HG02973 (cell line): ENCODE measurements at regions not wholly inside any gene's neighbourhood (a gene's known extent, or its start where the extent isn't known, plus 50 kb on each side); places are given as distances from the start of the nearest gene placed in this dataset.
"Not testable (repeated sequence)": the region's sequence is repeated elsewhere in the genome, so short reads cannot be mapped to it uniquely, and the experiment has no call there.

ENCODE experiments used
- ATAC-seq: cut with Tn5 transposase; IDR thresholded peaks from one replicate; pipeline ENCODE4 v1.9.1; 2021; ENCODE audit warnings: moderate library complexity; ENCODE audit not compliant: unreplicated experiment

GRCh38 chr7:159335181-159335926 lies 190.7 kb upstream of the VIPR2 start:
- not testable (repeated sequence) for ATAC-seq

- ATAC-seq, result not testable (repeated sequence)
These were observed 188.3 kb upstream of the VIPR2 start for GRCh38 chr7:159332854-159333479.

- ATAC-seq, result no peak
These were observed 186.8 kb upstream of the VIPR2 start for GRCh38 chr7:159331462-159331861.

- ATAC-seq, result no peak
These were observed 185.2 kb upstream of the VIPR2 start for GRCh38 chr7:159329818-159330378.

- ATAC-seq, result no peak
These were observed 183.4 kb upstream of the VIPR2 start for GRCh38 chr7:159328096-159328495.

GRCh38 chr7:159323359-159323758 lies 178.7 kb upstream of the VIPR2 start:
- ATAC-seq, result no peak

- ATAC-seq, result no peak
These were observed 176.6 kb upstream of the VIPR2 start for GRCh38 chr7:159321278-159321677.

GRCh38 chr7:159318682-159319351 lies 174.2 kb upstream of the VIPR2 start:
- no peak for ATAC-seq

GRCh38 chr7:159317294-159317693 lies 172.6 kb upstream of the VIPR2 start:
- ATAC-seq, result no peak

- ATAC-seq, result no peak
These were observed 166.5 kb upstream of the VIPR2 start for GRCh38 chr7:159311172-159311494.

GRCh38 chr7:159310457-159311171 lies 165.9 kb upstream of the VIPR2 start:
- ATAC-seq, result no peak

- ATAC-seq, result not testable (repeated sequence)
These were observed 164.5 kb upstream of the VIPR2 start for GRCh38 chr7:159309214-159309613.

- no peak for ATAC-seq
These were observed 161.3 kb upstream of the VIPR2 start for GRCh38 chr7:159306012-159306411.

GRCh38 chr7:159305185-159305584 lies 160.5 kb upstream of the VIPR2 start:
- not testable (repeated sequence) for ATAC-seq

GRCh38 chr7:159303510-159303909 lies 158.8 kb upstream of the VIPR2 start:
- not testable (repeated sequence) for ATAC-seq

- no peak for ATAC-seq
These were observed 151.5 kb upstream of the VIPR2 start for GRCh38 chr7:159296093-159296681.

GRCh38 chr7:159286487-159286886 lies 141.8 kb upstream of the VIPR2 start:
- not testable (repeated sequence) for ATAC-seq

GRCh38 chr7:159281573-159281972 lies 136.9 kb upstream of the VIPR2 start:
- ATAC-seq, result no peak

GRCh38 chr7:159280008-159280407 lies 135.3 kb upstream of the VIPR2 start:
- no peak for ATAC-seq

- ATAC-seq, result no peak
These were observed 128.1 kb upstream of the VIPR2 start for GRCh38 chr7:159272739-159273138.

GRCh38 chr7:159271781-159272180 lies 127.1 kb upstream of the VIPR2 start:
- no peak for ATAC-seq
